HL-60 (cell line): ENCODE measurements at regions not wholly inside any gene's neighbourhood (a gene's known extent, or its start where the extent isn't known, plus 50 kb on each side); places are given as distances from the start of the nearest gene placed in this dataset.
"Not testable (repeated sequence)": the region's sequence is repeated elsewhere in the genome, so short reads cannot be mapped to it uniquely, and the experiment has no call there.

Experiments used
- DNase-seq, 2 experiments: peaks; one replicate each; pipeline ENCODE4 v3.0.0-alpha.2; 2010 to 2020; ENCODE audit warnings: low read depth in 1 of 2, low spot score in 1 of 2
- H3K27ac ChIP-seq: fragments of 250-450 bp; sonication (Bioruptor Pico); replicated peaks from 2 replicates; pipeline ENCODE4 v1.5.1; 2020; ENCODE audit warnings: mild to moderate bottlenecking, moderate library complexity
- H3K27me3 ChIP-seq: fragments of 250-450 bp; sonication (Bioruptor Pico); 2 replicates; pipeline ENCODE4 v1.5.1; 2021; ENCODE audit warnings: mild to moderate bottlenecking, moderate library complexity; ENCODE audit not compliant: insufficient read depth, poor library complexity, severe bottlenecking
- H3K4me3 ChIP-seq: replicated peaks from 2 replicates; pipeline ENCODE4 v1.5.1; 2011; ENCODE audit warnings: mild to moderate bottlenecking, control low read depth, low read length; ENCODE audit not compliant: insufficient read depth
- CTCF ChIP-seq: IDR thresholded peaks from one replicate; pipeline ENCODE4 v1.5.1; 2011; ENCODE audit warnings: low read length, control low read depth, inconsistent platforms; ENCODE audit not compliant: insufficient read depth
- GABPA ChIP-seq: IDR thresholded peaks from 2 replicates; pipeline ENCODE4 v1.6.1; 2012; ENCODE audit warnings: low read depth
- POLR2AphosphoS5 ChIP-seq: IDR thresholded peaks from 2 replicates; pipeline ENCODE4 v1.6.1; 2012; ENCODE audit warnings: low read depth
- REST ChIP-seq: IDR thresholded peaks from 2 replicates; pipeline ENCODE4 v1.6.1; 2012; ENCODE audit warnings: low read depth; ENCODE audit not compliant: insufficient replicate concordance
- SPI1 ChIP-seq: IDR thresholded peaks from 2 replicates; pipeline ENCODE4 v1.6.1; 2012; ENCODE audit warnings: low read depth, mild to moderate bottlenecking, borderline replicate concordance

DNA sequence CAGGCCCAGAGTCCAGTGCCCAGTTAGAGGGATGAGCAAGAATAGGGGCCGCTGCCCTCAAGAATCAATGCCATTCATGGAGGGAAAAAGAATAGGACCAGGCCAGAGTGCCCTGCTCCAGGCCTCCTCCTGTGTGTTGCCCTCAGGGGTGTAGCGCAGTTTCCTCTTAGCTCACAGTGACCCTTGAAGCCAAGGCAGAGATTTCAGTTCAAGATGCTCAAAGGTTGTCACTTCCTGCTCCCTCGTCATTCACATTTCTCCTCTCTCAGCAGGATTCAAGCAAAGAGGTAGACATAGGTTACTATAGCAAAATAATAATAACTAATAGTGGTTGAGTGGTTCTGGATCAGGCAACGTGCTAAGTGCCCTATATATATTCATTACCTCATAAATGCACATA, 55.1 kb upstream of the PELI2 start:
- no peak for TF ChIP-seq SPI1
- no peak for TF ChIP-seq POLR2AphosphoS5
- Histone ChIP-seq H3K27me3 (peaks cover 3% of the 10 kb centered on the region), H3K4me3 (no peak overlapping the region)

GRCh38 chr14:56064513-56064912, 53.7 kb upstream of the PELI2 start:
- H3K27ac ChIP-seq, result no peak overlapping the region
- peaks cover 3% of the 10 kb centered on the region for H3K27me3 ChIP-seq
- DNase-seq, result no peak
- no peak overlapping the region for H3K4me3 ChIP-seq
- no peak for TF ChIP-seq GABPA
- no peak for TF ChIP-seq CTCF
- TF ChIP-seq SPI1, result no peak
- no peak for TF ChIP-seq POLR2AphosphoS5
- no peak for TF ChIP-seq REST

More for the DNA sequence above, 55.1 kb upstream of the PELI2 start:
- no peak for DNase-seq
- H3K27ac ChIP-seq, result no peak overlapping the region

GRCh38 chr14:56065199-56065598, 53.0 kb upstream of the PELI2 start:
- not testable (repeated sequence) for DNase-seq, H3K27ac ChIP-seq, H3K4me3 ChIP-seq, H3K27me3 ChIP-seq

GRCh38 chr14:56065621-56066290, 52.5 kb upstream of the PELI2 start:
- Histone ChIP-seq H3K27ac (no peak overlapping the region), H3K4me3 (no peak overlapping the region), H3K27me3 (peaks cover 3% of the 10 kb centered on the region)
- no peak for TF ChIP-seq REST
- TF ChIP-seq POLR2AphosphoS5, result no peak
- no peak for TF ChIP-seq GABPA
- TF ChIP-seq SPI1, result no peak
- TF ChIP-seq CTCF, result no peak
- no peak for DNase-seq
